NCI-H524 treated with DMSO at 0.1 percent for 48 hours (cell line): ENCODE measurements at regions not wholly inside any gene's neighbourhood (a gene's known extent, or its start where the extent isn't known, plus 50 kb on each side); places are given as distances from the start of the nearest gene placed in this dataset.
A peak's percentile ranks its signal among the peaks of the same experiment; 100 is the strongest.
"Not testable (repeated sequence)": the region's sequence is repeated elsewhere in the genome, so short reads cannot be mapped to it uniquely, and the experiment has no call there.

Experiments
- DNase-seq: peaks from one replicate; lab custom pipeline; 2025; lab: John Stamatoyannopoulos, UW

DNA sequence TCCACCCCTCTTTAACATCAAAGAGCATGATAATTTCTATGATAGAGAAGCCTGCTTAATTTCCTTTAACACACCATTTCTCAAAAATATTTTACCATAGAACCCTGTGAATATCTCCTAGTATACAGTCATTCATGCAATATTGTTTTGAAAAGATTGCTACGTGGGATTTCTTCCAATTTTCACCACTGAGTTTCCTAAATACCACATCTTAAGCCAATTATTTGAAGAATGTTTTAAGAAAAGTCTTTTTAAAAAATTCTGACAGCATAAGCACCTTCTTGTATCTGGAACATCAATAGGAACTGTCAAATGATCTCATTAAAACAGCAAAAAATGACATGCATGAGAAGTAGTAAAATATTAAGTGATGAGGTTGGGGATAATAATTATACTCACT, 1126.7 kb downstream of the TUSC7 start:
- DNase-seq = no peak

DNA sequence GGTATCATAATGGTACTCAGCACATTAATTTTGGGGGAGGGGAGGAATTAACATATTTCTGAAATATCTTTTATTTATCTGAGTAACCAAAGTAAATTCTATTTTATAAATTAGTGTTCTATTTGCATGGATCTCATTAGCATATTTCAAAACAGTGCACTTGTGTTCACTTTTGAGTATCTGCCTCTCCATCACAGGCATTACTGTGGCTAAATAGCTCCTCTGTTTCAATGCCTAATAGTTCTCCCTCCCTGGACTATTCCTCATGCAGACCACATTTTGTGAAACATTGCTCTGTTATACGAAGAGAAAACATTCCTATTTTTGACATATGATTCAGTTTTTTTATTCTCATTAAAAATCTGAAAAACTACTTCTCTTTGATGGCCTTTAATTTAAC, 1127.8 kb downstream of the TUSC7 start:
- DNase-seq = no peak

DNA sequence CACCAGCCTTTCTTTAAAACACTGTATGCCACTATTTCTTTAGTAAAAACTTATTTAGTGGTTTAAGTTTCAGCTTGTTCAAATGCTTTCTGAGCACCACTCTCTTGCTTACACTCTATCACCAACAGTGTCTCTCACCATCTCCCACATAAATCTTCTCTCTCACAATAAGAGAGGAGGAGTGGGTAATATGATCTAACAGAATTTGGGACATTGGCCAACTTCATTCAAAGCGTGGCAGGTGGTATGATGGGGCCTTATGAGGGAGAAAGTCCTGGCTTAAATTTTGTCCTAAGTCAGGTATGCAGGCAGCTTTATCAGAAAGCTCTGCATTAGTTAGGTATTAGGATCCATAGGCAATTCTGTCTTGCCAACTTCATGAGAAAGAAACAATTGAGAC, 1132.5 kb downstream of the TUSC7 start:
- DNase-seq = peak; percentile 5

DNA sequence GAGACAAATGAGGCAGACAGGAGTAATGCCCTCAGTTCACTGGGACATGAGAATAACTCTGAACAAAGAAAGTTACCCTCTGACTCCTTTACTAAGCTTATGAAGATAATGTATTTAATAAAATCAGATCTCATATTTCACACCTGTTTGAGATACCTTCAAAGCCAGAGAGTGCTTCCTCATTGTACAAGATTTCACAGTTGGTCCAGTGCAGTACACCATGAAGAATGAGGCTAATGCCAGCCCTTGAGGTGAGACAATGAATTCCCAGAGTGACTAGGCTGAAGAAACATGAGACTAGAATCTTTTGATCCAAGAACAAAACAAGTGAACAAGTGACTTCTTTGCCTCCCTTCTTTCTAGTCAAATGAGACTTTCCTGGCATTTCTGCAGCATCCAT, 1133.8 kb downstream of the TUSC7 start:
- no peak for DNase-seq

DNA sequence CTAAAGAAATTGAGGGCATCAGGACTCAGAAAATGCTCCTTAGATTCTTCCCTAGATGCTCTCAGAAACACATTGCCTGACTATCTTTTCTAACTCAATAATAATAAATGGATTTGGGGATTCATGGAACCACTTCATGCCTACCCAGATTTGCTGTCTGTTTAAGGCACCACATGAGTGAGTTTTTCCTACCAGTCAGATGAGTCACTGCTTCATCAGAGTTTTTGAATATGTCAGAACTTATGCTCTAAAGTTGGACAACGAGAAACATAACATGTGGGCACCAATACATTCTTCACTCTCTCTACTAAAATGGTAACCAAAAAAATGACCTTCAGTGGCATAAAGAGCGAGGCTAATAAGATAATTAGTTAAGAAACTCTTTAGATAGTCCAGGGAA, 1135.1 kb downstream of the TUSC7 start:
- no peak for DNase-seq

DNA sequence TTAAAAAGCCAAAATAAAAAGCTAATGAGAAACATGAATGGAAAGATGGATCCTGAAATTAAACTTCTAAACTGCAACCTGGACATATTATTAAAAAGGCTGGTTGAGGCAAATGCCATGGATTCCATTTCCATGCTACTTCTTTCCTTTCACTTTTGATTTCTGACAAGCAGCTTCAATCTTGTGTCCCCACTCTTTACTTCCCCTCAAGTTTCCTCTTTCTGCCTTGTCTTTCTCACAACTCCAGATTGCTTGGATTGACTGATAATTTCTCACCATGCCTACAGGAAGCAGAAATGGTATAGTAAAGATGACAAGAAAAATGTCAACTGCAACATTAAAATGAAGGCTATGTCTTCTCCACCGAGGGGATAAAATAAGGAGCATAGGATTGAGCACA, 1136.7 kb downstream of the TUSC7 start:
- DNase-seq = no peak

DNA sequence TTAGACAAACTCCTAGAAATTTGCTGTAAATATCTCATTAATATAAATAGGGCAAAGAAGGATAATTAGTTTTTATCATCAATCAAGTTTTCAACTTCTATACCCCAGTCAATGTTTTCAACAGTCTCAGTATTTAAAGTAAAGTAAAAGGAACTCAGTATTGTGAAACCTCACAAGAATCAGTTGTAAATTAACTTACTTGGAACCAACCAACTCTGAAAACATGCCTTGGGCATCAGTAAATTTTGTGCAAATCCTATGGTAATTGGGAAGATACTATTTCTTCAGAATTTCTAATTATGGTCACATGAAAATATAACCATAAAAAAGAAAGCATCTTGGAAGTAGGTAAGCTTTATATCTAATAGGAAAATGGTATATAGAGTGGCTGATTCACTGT, 1139.0 kb downstream of the TUSC7 start:
- DNase-seq = no peak

DNA sequence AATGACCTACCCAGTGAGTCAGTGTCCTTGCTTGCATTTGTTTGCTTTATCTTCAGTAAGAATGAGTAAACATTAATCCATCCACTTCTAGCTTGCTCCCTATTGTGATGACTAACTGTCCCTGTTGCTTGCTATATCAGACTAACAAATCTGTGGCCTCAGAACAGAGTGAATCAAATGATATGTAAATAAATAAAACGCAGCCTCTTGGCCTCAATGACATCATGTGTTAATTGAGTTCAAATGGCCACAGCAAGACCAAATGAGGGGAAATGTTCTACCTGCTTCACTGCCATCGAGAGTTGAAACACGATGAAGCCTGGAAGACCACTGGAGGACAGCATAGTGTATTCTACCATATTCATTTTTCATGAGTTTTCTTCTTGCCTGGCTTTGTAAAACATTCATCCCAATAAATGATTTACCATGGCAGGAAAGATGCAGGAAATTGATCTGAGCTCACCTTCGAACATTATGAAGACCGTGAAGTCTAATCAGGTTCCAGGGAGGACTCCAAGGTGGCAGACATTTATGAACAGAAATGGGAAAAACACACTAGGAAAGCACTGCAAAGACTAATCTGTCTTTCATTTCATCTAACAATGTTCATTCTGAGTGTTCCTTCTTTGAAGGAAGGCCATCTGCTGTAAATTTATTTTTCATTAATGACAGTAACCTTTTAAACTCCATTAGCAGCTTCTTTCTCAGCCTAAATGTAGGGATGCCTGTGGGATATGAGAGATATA, 1144.5 kb downstream of the TUSC7 start:
- DNase-seq = no peak

DNA sequence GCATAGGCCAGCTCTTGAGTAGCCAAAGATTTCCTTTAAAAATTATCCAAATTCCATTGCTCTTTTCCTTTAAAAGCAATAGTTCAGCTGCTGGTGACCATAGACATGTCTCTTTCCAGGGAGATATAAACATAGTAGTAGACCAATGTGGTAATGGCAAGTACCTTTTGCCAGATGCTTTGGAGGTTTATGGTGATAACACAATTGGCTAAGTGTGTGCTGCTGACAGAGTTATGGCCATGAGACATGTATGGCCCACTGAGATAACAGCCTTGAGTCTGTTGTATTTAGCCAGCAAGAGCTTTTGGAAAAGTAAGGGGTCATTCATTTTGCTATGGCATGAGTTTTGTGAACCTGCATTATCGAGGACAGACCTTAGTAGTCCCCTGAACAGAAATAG, 1146.8 kb downstream of the TUSC7 start:
- DNase-seq = no peak

DNA sequence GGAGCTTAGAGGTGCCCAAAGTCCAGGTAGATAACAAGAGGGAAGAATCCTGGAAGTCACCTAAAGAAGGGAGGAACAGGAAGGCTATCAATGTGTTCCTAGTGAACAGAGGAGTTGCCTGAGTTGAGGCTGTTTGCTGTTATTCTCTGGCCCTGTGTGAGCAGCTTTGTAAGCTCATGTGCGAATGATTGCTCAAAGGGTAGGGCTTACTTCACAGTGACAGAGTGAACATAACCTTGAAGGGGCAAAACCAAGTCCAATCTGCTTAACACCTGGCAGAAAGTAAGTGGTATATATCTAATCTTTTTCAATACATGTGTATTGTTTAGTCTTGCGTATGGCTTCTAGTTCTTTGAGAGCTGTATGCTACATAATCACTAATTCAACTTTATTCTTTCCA, 1153.6 kb downstream of the TUSC7 start:
- DNase-seq = no peak

DNA sequence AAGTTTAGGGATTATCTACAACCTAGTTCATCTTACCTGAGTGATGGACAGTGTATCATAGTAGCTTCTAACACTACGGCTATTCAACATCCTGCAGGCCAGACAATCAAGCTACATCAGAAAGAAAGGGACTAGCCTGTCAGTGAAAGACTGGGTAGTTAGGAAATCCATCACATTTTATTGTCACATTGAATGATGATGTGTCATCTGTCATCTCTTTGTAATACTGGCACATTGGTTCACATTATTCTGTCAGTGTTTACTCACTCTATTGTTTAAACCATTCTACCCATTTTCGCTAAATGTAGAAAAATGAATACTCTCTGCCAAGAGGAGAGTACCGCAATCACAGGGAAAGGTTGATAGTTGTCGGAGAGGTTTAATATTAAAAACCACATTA, 1155.8 kb downstream of the TUSC7 start:
- DNase-seq = no peak

DNA sequence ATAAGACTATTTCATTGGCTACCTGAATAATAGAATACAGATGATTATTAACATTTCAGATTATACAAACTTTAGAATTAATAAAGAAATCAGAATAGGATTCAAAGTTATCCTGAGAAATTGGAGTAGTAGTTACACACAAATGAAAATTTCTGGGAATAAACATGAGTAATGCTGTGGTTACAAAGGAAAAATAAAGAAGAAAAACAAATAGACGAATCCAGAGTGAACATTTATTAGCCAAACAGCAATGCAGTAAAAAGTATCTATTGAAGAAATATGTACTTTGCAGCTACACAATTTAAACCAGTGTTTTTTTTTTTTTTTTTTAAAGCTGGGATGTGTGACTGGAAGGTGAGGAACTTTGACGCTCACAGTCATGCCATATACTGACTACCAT, 1159.2 kb downstream of the TUSC7 start:
- no peak for DNase-seq

DNA sequence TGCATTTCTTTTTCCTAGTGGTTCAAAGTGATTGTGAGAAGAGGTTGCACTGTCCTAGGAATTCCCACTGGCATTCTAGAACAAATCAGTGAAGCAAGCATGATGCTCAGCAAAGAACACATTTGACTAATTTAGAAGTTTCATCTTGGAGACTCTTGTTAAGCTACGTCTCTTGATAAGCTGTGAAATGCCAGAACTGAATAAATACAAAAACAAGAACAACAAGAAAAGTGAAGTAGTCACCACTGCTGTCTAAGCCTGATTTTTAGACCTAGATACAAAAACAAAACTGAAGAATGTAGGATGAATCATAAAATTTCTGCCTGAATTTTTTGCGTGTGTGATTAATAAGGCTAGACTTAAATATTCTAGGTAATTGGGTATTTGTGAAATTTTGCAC, 1162.4 kb downstream of the TUSC7 start:
- no peak for DNase-seq

DNA sequence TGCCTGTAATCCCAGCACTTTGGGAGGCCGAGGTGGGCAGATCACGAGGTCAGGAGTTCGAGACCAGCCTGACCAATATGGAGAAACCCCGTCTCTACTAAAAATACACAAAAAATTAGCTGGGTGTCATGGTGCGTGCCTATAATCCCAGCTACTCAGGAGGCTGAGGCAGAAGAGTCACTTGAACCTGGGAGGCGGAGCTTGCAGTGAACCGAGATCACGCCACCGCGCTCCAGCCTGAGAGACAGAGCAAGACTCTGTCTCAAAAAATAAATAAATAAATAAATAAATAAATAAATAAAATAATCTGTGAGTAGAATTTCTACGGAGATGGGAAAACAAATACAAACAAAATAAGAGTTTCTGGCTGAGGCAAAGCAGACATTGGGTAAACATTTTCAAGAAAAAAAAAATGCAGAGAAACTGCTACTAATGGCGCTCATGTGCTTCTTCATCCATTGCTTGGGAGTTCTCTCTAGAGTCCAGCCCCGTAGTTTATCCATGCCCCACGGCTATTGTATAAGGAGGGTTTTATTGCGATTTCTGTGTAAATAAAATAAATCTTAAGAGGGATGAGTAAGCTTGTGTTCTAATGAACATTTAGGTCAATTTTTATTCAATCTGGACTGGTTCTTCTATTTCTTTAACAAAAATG, 1161.9 kb downstream of the IGSF11 start:
- not testable (repeated sequence) for DNase-seq

DNA sequence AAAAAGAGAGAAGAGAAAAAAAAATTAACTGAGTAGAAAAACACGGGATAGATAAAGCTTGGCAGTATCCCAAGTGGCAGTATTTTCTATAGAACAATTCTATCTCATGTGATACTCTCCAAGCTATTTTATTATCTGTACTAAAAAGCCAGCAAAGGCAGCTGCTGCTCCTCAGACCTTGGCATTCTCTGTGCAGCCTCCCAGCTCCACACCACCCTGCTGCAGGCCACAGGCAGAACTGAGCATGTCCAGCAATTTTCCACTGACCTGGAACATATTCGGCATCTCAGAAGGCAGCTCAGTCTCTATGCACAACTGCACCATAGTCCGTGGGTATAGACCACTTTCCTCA, 1161.4 kb downstream of the IGSF11 start:
- no peak for DNase-seq

DNA sequence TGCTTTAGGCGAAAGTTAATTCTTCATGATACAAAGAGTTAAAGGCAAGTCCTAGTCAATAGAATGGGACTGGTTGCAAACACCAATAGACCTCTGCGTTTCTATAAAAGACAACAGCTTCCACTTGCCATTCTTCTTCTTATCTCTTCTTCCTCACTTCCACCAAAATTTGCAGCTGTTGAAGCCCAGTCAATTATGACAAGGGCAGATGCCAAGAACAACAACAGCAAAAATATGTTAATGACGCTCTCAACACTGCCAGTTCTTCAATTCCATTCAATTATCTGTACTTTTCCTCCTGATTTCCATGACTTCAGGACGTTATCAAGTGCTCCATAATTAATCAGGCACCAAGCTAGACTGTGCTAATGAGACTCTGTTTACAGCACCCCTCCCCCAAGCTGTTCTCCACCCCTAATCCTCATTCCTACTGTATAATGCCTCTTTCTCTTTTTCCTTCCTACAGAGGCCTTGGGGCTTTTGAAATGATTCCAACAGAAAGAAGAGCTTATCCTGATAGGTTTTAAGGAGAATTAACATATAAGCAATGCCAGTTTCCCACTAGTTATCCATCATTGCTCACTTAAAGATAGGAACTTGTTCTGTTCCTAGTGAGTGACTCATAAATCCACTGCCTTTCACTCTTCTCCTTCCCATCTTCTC, 1160.5 kb downstream of the IGSF11 start:
- DNase-seq = peak; percentile 74

DNA sequence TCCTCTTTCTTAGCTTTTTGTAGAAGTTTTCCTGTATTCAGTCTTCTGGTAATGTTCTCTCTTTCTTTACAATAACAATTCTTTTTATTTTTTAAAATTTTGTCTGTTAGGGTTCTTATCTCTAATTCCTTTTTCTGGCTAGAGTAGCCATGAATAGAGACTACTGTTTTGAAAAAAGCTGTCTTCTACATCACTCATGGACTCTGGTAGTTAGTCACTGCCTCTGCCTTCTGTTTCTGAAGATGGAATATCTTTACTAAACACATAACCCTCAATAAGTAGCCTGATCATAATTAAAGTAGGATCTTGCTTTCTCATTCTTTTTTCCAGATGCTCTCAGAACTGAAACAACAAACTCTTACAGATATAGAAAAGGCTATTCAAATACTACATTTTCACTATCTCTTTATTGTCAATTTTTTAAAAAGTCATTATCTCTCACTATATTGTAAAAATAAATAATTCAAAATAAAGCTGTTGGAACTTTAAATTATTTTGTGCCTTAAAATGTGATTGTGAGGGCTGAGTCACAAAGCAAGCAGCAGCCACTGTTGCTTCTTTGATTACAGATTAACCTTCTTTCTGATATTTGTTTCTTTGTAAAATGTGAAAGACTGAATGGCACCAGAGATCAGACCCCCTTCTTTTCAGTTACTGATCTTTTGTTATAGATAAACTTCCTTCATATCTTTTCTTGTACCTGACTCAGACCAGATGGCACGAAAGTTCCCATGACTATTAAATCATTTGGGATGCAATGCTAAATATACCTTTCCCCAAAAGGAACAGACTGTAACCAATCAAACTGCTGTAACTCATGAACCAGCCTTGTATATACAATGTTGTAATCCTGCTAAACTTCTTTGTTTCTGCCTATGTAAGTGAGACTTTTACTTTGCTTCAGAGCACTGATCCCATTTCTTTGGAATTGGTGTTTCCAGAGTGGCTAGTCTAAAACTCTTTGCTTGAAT, 1159.5 kb downstream of the IGSF11 start:
- no peak for DNase-seq

DNA sequence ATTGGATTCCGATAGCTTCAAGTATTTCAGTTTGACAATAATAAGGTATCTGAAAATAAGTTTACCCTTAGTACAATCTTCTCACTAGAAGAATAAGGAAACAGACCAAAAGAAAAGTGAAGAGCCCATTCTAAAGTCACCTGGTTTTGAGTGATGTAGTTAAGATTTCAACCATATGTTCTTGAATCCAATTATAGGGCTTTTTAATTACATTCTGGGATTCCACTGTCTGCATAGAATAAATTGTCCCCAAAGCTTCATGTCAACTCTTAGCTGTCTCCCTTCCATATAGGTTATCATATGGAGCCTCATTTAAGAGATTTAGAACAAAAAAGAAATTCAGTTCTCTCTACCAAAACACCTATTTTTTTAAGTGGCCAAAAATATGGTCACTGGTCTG, 1158.8 kb downstream of the IGSF11 start:
- DNase-seq = peak; percentile 72

DNA sequence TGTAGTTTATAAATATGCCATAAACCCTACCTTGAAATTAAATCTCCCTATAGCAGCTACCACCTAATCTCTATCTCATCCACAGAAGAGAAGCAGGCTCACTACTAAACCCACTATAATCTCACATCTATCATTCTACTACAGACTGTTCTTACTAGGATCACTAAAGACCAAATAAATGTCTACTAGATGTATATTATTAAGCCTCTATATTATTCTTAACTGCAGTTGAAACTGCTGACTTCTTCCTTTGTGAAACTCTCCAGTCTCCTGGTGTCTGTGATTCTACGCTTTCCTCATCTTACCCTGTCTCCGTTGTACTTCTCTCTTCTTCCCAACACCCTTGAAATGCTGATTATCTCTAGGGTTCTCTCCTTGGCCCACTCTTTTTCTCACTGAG, 1154.0 kb downstream of the IGSF11 start:
- DNase-seq = no peak

DNA sequence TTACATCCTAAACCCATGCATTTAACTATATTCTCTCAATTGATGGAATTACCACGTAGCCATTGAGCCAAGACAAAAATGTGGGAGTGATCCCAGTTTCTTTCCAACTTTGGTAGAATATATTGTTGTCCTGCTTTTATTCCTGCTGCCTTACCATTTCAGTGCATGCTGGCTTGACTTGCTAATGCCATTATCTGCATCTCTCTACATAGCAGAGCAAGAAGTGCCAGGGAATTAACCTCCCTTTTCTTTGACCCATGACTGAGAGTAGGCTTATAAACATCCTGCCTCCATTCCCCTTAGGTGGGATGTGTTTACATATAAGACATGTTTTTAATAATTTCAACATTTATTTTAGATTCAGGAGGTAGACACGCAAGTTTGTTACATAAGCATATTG, 1153.4 kb downstream of the IGSF11 start:
- DNase-seq = no peak

DNA sequence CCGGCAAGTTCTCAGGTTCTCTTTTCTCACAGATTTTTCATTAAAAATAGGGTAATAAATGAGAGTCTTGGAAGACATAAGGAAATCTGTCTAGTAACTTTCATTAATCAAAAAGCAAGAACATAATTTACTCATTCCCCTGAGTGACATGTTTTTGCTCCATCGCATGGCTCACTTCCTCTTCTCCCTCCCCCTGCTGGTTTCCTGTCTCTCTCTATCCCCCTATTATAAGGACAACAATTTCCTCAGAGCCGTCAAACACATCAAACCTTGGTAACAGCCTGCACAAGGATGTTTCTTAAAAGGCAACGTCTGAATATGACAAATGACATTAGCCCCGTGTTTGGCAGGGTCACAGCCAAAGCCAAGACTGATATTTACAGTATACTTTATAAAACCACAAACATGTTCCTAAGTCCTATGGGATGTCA, 1149.6 kb downstream of the IGSF11 start:
- no peak for DNase-seq

DNA sequence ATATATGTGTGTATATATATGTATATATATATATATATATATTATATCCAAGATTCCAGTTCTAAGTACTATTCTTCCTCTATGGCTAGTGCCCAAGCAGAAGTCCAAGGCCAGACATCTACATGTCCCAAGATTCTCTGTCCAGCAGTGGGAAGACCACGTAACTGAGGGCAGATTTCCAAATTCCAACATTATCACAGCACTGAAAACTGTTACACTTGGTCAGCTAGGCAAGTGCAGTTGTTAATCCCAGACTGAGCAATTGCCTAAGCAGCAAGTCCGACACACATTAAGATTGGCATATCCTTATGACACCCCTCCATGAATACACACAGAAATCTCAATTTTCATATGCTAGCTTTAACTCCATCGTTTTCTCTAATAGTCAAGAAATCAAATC, 1148.5 kb downstream of the IGSF11 start:
- DNase-seq = no peak
